HepG2 (cell line): ENCODE measurements at regions not wholly inside any gene's neighbourhood (a gene's known extent, or its start where the extent isn't known, plus 50 kb on each side); places are given as distances from the start of the nearest gene placed in this dataset.

Experiments
- ATAC-seq: fragments of 200-7000 bp; cut with Tn5 transposase; 3 replicates; pipeline ENCODE4 v1.9.1; 2020; ENCODE audit warnings: mild to moderate bottlenecking, moderate library complexity
- BruUV-seq: library from RNA; stranded (reverse); fragments of 400-500 nt; replicated peaks from 2 replicates; lab custom pipeline; 2021; lab: Mats Ljungman, UMichigan
- CTCF ChIA-PET: fragments of 300-600 bp; formaldehyde crosslinking; extraction: SDS; loops from one replicate; lab custom pipeline; 2021; ENCODE audit warnings: low total read pairs, inconsistent platforms, low intra/inter-chr PET ratio; lab: Yijun Ruan, JAX
- POLR2A ChIA-PET: fragments of 350-600 bp; sonication (Branson Sonifier 250); formaldehyde crosslinking; loops from one replicate; lab custom pipeline; 2020; ENCODE audit warnings: antibody characterized with exemption, inconsistent platforms; lab: Yijun Ruan, JAX
- DNase-seq: peaks from one replicate; pipeline ENCODE4 v3.0.0-alpha.2; 2015; ENCODE audit warnings: low spot score
- FAIRE-seq: peaks from 3 replicates; lab custom pipeline; 2011; peaks lifted over from hg19 to GRCh38; lab: Jason Lieb, UNC
- H2AFZ ChIP-seq: one replicate; pipeline ENCODE4 v1.6.1; 2011; ENCODE audit warnings: low read length, inconsistent platforms
- H3K27ac ChIP-seq: fragments of 300-600 bp; 3 replicates; pipeline ENCODE4 v1.8.0; 2011; ENCODE audit warnings: mixed run types, mild to moderate bottlenecking, mixed read lengths, low read length, inconsistent platforms; ENCODE audit not compliant: insufficient read depth; ENCODE audit errors: extremely low read length
- H3K27me3 ChIP-seq, 2 experiments: fragments of 200-600 bp in 1 of 2; 2 replicates in 1 of 2; 3 replicates in 1 of 2; pipeline versions ENCODE4 v1.6.0 to v1.8.0; 2011; ENCODE audit warnings: low read length in 2 of 2, mild to moderate bottlenecking in 2 of 2, moderate library complexity in 2 of 2, inconsistent platforms in 1 of 2; ENCODE audit not compliant: insufficient read depth in 2 of 2, control insufficient read depth in 1 of 2
- H3K36me3 ChIP-seq, 2 experiments: fragments of 200-600 bp in 1 of 2; replicated peaks in 1 of 2; 2 replicates in 1 of 2; 3 replicates in 1 of 2; pipeline versions ENCODE4 v1.5.1 to v1.8.0; 2011; ENCODE audit warnings: low read length in 2 of 2, inconsistent platforms in 1 of 2; ENCODE audit not compliant: insufficient read depth in 2 of 2, control insufficient read depth in 1 of 2
- H3K4me1 ChIP-seq: 2 replicates; pipeline ENCODE4 v1.5.1; 2012; ENCODE audit warnings: low read length, inconsistent platforms; ENCODE audit not compliant: insufficient read depth
- H3K4me2 ChIP-seq: 2 replicates; pipeline ENCODE4 v1.6.0; 2011; ENCODE audit warnings: low read depth, low read length, inconsistent platforms
- H3K4me3 ChIP-seq, 3 experiments: fragments of 200-600 bp in 1 of 3; sonication (generic), shearing (Covaris generic) in 1 of 3; replicated peaks in 1 of 3; 2 replicates each; pipeline ENCODE4 v1.5.1; 2011 to 2016; ENCODE audit warnings: low read length in 3 of 3, inconsistent platforms in 2 of 3, low read depth in 2 of 3, mild to moderate bottlenecking in 2 of 3, control low read depth in 1 of 3, mixed read lengths in 1 of 3; ENCODE audit not compliant: insufficient read depth in 1 of 3
- H3K79me2 ChIP-seq: one replicate; pipeline ENCODE4 v1.6.1; 2011; ENCODE audit warnings: low read length, inconsistent platforms; ENCODE audit not compliant: insufficient read depth
- H3K9ac ChIP-seq: 2 replicates; pipeline ENCODE4 v1.6.0; 2011; ENCODE audit warnings: mild to moderate bottlenecking, low read depth, low read length, inconsistent platforms; ENCODE audit not compliant: insufficient read depth
- H3K9me3 ChIP-seq: 2 replicates; pipeline ENCODE4 v1.5.1; 2012; ENCODE audit warnings: mild to moderate bottlenecking, low read length
- H4K20me1 ChIP-seq: 2 replicates; pipeline ENCODE4 v1.6.0; 2011; ENCODE audit warnings: inconsistent platforms, mild to moderate bottlenecking, low read length, moderate library complexity; ENCODE audit not compliant: insufficient read depth
- FOSL1 ChIP-seq: sonication (generic); formaldehyde crosslinking; IDR thresholded peaks from 2 replicates; pipeline ENCODE4 v1.9.0; 2021; ENCODE audit warnings: missing genetic modification reagents, borderline replicate concordance
- MAFK ChIP-seq, 2 experiments: IDR thresholded peaks in 1 of 2; conservative IDR thresholded peaks in 1 of 2; 2 replicates each; pipeline ENCODE4 v1.6.1; 2011; ENCODE audit warnings: improper control_type of control experiment in 2 of 2, low read length in 2 of 2
- SOX6 ChIP-seq, 2 experiments: fragments of 450-650 bp in 1 of 2; sonication (generic) in 1 of 2; formaldehyde crosslinking in 1 of 2; IDR thresholded peaks; 2 replicates each; pipeline versions ENCODE4 v1.4.0 to v1.6.1; 2017 to 2020; ENCODE audit warnings: antibody characterized with exemption in 1 of 2, mild to moderate bottlenecking in 1 of 2, missing genetic modification reagents in 1 of 2
- TRIM24 ChIP-seq: sonication (generic); formaldehyde crosslinking; IDR thresholded peaks from 2 replicates; pipeline ENCODE4 v1.8.0; 2022; ENCODE audit warnings: mild to moderate bottlenecking, missing genetic modification reagents
- ZBTB7A ChIP-seq: sonication (generic); formaldehyde crosslinking; IDR thresholded peaks from 2 replicates; pipeline ENCODE4 v1.8.0; 2022; ENCODE audit warnings: mild to moderate bottlenecking, missing genetic modification reagents
- ZNF101 ChIP-seq: sonication (generic); formaldehyde crosslinking; IDR thresholded peaks from 2 replicates; pipeline ENCODE4 v1.4.0; 2020; ENCODE audit warnings: mild to moderate bottlenecking, low read depth, missing genetic modification reagents, borderline replicate concordance
- WGBS: methylation state at CpG from one replicate; pipeline ENCODE4 v1.1.6; 2017; ENCODE audit warnings: low lambda C conversion rate; 5-methylcytosine and 5-hydroxymethylcytosine counted together
- in situ Hi-C: cut with HindIII; loops from 2 replicates; pipeline ENCODE4 v1.10.0; 2017; ENCODE audit warnings: low pct_unique_long_range_greater_than_20kb; ENCODE audit not compliant: extremely low pct_ligation_motif_present
- intact Hi-C: fragments of 100-400 bp; cut with micrococcal nuclease; formaldehyde crosslinking; loops from one replicate; pipeline ENCODE4 v1.10.0; 2022; ENCODE audit not compliant: unreplicated experiment
- TF ChIP-seq, protein P1 (sequence below): sonication (generic); formaldehyde crosslinking; IDR thresholded peaks from 2 replicates; pipeline ENCODE4 v1.4.0; 2020; ENCODE audit warnings: missing genetic modification reagents
- TF ChIP-seq, protein P2 (sequence below): IDR thresholded peaks from 2 replicates; pipeline ENCODE4 v1.6.1; 2016; ENCODE audit warnings: low read depth
- TF ChIP-seq, protein P3 (sequence below): sonication (generic); formaldehyde crosslinking; IDR thresholded peaks from 2 replicates; pipeline ENCODE4 v1.9.0; 2021; ENCODE audit warnings: missing genetic modification reagents, mild to moderate bottlenecking, borderline replicate concordance

DNA sequence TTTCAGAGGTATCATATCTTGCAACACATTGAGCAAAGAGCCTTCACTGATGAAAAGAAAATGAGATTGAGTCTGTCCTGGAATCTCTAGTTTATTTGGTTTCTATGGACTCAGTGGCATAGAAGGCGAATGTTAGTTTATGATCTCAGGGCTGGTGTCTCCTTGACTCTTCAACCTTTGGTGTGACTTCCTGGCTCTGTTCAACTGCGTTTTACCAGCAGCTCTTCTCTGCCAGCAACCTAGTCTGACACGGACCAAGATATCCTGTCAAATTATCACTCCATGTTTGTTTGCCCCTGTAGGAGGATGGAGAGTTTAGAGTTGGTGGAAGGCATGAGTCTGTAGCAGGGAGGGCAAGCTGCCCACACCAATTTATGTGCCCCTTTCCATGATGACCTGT lies 82.9 kb upstream of the TBC1D5 start:
- Histone ChIP-seq H3K4me1 (no peaks in the 10 kb centered on the region), H3K27ac (no peak overlapping the region), H4K20me1 (no peaks in the 10 kb centered on the region)
- no TSS peak for BruUV-seq
- no peak for TF ChIP-seq SOX6 (IDR thresholded peaks at IDR 0.05)
- no peak for TF ChIP-seq SOX6 (CRISPR knock-in tag; IDR thresholded peaks at IDR 0.05)
- TF ChIP-seq, all 625 proteins: peak for 0
- Histone ChIP-seq H2AFZ (no peak overlapping the region), H3K4me2 (no peak overlapping the region), H3K27me3 (no peaks in the 10 kb centered on the region; a peak in 1 of 5 replicates), H3K79me2 (no peaks in the 10 kb centered on the region), H3K4me3 (no peak overlapping the region), H3K9ac (no peak overlapping the region), H3K9me3 (no peaks in the 10 kb centered on the region), H3K36me3 (no peaks in the 10 kb centered on the region)
- intact Hi-C loops: no loop called here
- FAIRE-seq (no peak), DNase-seq (no peak), ATAC-seq (no peak)
- ChIA-PET CTCF (no interaction called here), POLR2A (no interaction called here)
- 25% methylated on average over 3 of the region's 3 CpGs for WGBS
- in situ Hi-C loops: loop anchor here (25.0 kb wide), 1 partner anchor 1238 kb away; no protein-coding TSS in a partner anchor

DNA sequence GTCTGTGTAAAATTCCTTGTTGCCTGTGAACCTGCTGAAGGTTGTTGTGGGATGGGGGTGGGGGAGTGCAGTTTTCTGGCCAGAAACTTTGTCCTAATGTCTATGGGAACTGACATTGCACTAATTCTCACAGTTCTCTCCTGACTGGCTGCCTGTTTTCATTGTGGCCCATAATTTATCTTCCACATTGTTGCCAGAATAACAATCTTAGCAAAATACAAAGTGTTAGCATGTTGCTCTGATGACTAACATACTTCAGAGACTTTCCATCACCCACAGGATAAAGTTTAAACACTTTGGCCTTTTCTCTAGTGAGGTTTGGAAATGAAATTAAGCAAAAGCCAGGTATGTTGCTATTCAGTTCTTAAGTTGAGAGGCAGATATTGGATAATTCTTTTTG lies 81.4 kb upstream of the TBC1D5 start:
- BruUV-seq: no TSS peak
- no peaks in the 10 kb centered on the region for H3K4me1 ChIP-seq
- H3K79me2 ChIP-seq: no peaks in the 10 kb centered on the region
- H3K36me3 ChIP-seq: no peaks in the 10 kb centered on the region
- FAIRE-seq (no peak), DNase-seq (no peak), ATAC-seq (no peak)
- TF ChIP-seq ZBTB7A (CRISPR knock-in tag) (no peak), FOSL1 (CRISPR knock-in tag) (no peak), TRIM24 (CRISPR knock-in tag) (no peak), MAFK (conservative IDR thresholded peaks at IDR 0.05 in 1 of 2, IDR thresholded peaks at IDR 0.05 in 1 of 2; ENCODE audit: low read length in 2 of 2) (no peak), ZNF101 (no peak)
- TF ChIP-seq, protein P1, sequence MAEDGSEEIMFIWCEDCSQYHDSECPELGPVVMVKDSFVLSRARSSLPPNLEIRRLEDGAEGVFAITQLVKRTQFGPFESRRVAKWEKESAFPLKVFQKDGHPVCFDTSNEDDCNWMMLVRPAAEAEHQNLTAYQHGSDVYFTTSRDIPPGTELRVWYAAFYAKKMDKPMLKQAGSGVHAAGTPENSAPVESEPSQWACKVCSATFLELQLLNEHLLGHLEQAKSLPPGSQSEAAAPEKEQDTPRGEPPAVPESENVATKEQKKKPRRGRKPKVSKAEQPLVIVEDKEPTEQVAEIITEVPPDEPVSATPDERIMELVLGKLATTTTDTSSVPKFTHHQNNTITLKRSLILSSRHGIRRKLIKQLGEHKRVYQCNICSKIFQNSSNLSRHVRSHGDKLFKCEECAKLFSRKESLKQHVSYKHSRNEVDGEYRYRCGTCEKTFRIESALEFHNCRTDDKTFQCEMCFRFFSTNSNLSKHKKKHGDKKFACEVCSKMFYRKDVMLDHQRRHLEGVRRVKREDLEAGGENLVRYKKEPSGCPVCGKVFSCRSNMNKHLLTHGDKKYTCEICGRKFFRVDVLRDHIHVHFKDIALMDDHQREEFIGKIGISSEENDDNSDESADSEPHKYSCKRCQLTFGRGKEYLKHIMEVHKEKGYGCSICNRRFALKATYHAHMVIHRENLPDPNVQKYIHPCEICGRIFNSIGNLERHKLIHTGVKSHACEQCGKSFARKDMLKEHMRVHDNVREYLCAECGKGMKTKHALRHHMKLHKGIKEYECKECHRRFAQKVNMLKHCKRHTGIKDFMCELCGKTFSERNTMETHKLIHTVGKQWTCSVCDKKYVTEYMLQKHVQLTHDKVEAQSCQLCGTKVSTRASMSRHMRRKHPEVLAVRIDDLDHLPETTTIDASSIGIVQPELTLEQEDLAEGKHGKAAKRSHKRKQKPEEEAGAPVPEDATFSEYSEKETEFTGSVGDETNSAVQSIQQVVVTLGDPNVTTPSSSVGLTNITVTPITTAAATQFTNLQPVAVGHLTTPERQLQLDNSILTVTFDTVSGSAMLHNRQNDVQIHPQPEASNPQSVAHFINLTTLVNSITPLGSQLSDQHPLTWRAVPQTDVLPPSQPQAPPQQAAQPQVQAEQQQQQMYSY (CRISPR knock-in tag): no peak
- TF ChIP-seq, protein P2, sequence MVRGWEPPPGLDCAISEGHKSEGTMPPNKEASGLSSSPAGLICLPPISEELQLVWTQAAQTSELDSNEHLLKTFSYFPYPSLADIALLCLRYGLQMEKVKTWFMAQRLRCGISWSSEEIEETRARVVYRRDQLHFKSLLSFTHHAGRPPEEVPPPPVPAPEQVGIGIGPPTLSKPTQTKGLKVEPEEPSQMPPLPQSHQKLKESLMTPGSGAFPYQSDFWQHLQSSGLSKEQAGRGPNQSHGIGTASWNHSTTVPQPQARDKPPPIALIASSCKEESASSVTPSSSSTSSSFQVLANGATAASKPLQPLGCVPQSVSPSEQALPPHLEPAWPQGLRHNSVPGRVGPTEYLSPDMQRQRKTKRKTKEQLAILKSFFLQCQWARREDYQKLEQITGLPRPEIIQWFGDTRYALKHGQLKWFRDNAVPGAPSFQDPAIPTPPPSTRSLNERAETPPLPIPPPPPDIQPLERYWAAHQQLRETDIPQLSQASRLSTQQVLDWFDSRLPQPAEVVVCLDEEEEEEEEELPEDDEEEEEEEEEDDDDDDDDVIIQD (CRISPR knock-in tag): no peak
- TF ChIP-seq, protein P3, sequence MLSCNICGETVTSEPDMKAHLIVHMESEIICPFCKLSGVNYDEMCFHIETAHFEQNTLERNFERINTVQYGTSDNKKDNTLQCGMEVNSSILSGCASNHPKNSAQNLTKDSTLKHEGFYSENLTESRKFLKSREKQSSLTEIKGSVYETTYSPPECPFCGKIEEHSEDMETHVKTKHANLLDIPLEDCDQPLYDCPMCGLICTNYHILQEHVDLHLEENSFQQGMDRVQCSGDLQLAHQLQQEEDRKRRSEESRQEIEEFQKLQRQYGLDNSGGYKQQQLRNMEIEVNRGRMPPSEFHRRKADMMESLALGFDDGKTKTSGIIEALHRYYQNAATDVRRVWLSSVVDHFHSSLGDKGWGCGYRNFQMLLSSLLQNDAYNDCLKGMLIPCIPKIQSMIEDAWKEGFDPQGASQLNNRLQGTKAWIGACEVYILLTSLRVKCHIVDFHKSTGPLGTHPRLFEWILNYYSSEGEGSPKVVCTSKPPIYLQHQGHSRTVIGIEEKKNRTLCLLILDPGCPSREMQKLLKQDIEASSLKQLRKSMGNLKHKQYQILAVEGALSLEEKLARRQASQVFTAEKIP (CRISPR knock-in tag): no peak
- H4K20me1 ChIP-seq: no peaks in the 10 kb centered on the region
- no peak overlapping the region for H3K27ac ChIP-seq
- no peaks in the 10 kb centered on the region; a peak in 1 of 5 replicates for H3K27me3 ChIP-seq
- H3K9ac ChIP-seq: no peak overlapping the region
- no peak overlapping the region for H3K4me3 ChIP-seq
- no peak overlapping the region for H3K4me2 ChIP-seq
- ChIA-PET CTCF (no interaction called here), POLR2A (no interaction called here)
- no peaks in the 10 kb centered on the region for H3K9me3 ChIP-seq
- intact Hi-C loops: no loop called here
- in situ Hi-C loops: no loop called here
- H2AFZ ChIP-seq: no peak overlapping the region
